Breast epithelium (tissue), 3 donors: ENCODE measurements at regions not wholly inside any gene's neighbourhood (a gene's known extent, or its start where the extent isn't known, plus 50 kb on each side); places are given as distances from the start of the nearest gene placed in this dataset.

Source experiments
- CTCF ChIP-seq, 3 donors: fragments of 450-650 bp; IDR thresholded peaks; one replicate each; pipeline ENCODE4 v1.5.1; 2016 to 2017; ENCODE audit warnings: antibody characterized with exemption in 3 of 3, mild to moderate bottlenecking in 3 of 3, moderate library complexity in 3 of 3
- POLR2A ChIP-seq: fragments of 450-650 bp; IDR thresholded peaks from one replicate; pipeline ENCODE4 v1.6.1; 2016; ENCODE audit warnings: antibody characterized with exemption, mild to moderate bottlenecking, moderate library complexity
- POLR2AphosphoS5 ChIP-seq, 3 donors: sonication (generic); formaldehyde crosslinking; IDR thresholded peaks; one replicate each; pipeline ENCODE4 v1.6.1; 2017; ENCODE audit warnings: antibody characterized with exemption in 3 of 3

- TF ChIP-seq POLR2A (no peak), CTCF (IDR thresholded peaks at IDR 0.05) (no peak), POLR2AphosphoS5 (IDR thresholded peaks at IDR 0.05) (no peak)
These were observed 217.7 kb upstream of the IER5L start for GRCh38 chr9:129395633-129396364.
